ENCODE measurements at regions not wholly inside any gene's neighbourhood (a gene's known extent, or its start where the extent isn't known, plus 50 kb on each side); places are given as distances from the start of the nearest gene placed in this dataset.

DNA sequence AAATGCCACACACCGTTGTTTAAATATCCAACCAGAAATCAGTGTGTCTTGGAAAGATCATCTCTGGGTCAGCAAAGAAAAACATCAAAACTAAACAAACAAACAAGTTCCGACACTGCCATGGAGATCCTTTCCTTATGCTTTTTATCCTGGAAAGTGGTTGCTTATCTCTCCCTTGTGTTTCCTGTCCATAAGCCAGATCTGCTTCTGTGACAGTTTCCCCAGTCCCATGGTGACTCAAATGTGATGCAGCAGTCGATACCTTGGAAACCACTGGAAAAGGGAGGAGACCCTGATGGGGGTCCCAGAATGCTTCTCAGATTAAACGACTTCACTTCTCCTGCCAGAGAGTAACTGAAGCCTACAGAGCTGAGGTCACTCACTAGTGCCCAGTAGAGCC is 94.7 kb downstream of the DMRTA2 start:
- no peak for TF ChIP-seq POLR2A (IDR thresholded peaks at IDR 0.05)
- TF ChIP-seq, protein P1, sequence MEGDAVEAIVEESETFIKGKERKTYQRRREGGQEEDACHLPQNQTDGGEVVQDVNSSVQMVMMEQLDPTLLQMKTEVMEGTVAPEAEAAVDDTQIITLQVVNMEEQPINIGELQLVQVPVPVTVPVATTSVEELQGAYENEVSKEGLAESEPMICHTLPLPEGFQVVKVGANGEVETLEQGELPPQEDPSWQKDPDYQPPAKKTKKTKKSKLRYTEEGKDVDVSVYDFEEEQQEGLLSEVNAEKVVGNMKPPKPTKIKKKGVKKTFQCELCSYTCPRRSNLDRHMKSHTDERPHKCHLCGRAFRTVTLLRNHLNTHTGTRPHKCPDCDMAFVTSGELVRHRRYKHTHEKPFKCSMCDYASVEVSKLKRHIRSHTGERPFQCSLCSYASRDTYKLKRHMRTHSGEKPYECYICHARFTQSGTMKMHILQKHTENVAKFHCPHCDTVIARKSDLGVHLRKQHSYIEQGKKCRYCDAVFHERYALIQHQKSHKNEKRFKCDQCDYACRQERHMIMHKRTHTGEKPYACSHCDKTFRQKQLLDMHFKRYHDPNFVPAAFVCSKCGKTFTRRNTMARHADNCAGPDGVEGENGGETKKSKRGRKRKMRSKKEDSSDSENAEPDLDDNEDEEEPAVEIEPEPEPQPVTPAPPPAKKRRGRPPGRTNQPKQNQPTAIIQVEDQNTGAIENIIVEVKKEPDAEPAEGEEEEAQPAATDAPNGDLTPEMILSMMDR (IDR thresholded peaks at IDR 0.05): no peak
